NCI-H128 (cell line): ENCODE measurements at regions not wholly inside any gene's neighbourhood (a gene's known extent, or its start where the extent isn't known, plus 50 kb on each side); places are given as distances from the start of the nearest gene placed in this dataset.

Experiments used
- DNase-seq: peaks from one replicate; lab custom pipeline; 2025; ENCODE audit not compliant: unreplicated experiment; lab: John Stamatoyannopoulos, UW

DNA sequence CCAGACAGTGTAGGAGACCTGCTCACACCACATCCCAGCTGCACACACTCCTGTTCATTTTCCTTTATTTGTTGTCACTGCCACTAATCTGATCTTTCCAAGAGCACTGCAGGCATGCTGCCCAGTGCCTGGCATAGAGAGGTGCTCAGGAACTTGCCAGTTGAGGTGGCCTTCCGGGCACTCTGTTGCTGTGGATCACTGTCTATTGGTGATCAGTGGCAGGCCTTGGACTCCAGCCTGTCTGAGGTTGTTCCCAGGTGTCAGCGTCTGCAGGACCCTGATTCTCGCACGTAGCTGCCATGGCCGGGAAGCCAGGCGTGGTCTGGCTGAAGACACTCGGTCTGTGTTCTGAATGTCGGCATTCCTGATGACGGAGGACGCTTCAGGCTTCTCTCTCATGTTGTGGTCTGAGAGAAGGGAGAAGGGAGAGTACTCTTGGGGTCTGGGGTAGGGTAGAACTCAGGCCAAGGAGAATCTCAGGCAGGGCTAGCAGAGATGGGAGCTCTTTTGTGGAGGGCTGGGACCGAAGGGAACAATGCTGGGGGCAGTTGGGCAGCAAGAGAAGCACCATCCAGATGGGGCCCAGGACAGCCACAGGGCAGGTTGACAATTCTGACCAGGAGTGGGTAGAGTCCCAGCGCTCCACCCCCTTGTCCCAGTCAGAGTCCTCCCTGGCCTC, 240.9 kb downstream of the MYCN start:
- no peak for DNase-seq

GRCh38 chr2:16180631-16181030, 240.3 kb downstream of the MYCN start:
- DNase-seq = no peak

GRCh38 chr2:16179701-16180416, 239.5 kb downstream of the MYCN start:
- no peak for DNase-seq

DNA sequence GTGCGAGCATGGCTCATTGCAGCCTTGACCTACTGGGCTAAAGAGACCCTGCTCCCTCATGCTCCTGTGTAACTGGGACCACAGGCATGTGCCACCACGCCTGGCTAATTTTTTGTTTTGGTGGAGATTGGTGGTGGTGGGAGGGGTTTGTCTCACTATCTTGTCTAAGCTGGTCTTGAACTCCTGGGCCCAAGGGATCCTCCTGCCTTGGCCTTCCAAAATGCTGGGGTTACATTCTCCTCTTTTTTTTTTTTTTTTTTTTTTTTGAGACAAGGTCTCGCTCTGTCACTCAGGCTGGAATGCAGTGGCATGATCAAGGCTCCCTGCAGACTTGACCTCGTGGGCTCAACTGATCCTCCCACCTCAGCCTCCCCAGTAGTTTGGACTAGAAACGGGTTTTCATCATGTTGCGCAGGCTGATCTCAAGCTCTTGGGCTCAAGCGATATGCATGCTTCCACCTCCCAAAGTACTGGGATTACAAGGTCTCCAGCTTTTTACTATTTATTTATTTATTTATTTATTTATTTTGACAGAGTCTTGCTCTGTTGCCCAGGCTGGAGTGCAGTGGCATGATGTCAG, 238.3 kb downstream of the MYCN start:
- DNase-seq = no peak

DNA sequence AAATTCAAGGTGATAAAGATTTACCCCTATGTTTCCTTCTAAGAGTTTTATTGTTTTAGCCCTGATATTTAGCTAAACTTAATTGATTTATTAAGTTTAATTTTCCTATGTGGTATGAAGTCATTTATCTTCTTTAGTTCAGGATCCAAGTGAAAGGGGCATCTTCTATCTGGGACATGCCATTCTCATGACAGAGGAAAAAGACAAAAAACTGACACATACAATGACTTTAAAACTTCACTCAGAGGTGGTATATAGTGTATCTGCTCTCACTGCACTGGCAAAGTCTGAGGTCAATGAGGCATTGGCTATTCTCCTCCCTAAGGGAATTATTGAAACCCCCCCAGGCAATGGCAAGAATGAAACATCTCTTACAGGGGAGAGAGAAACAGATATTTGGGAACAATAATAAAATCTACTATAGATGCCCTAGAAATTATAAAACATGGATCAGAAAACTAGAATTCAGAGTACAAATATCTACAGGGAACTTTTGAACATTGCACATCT, 237.4 kb downstream of the MYCN start:
- no peak for DNase-seq

- no peak for DNase-seq
Measured at GRCh38 chr2:16176971-16177480, 236.7 kb downstream of the MYCN start.

GRCh38 chr2:16175247-16175825, 235.0 kb downstream of the MYCN start:
- DNase-seq = no peak

- DNase-seq = no peak
Measured at GRCh38 chr2:16174693-16175045, 234.3 kb downstream of the MYCN start.

DNA sequence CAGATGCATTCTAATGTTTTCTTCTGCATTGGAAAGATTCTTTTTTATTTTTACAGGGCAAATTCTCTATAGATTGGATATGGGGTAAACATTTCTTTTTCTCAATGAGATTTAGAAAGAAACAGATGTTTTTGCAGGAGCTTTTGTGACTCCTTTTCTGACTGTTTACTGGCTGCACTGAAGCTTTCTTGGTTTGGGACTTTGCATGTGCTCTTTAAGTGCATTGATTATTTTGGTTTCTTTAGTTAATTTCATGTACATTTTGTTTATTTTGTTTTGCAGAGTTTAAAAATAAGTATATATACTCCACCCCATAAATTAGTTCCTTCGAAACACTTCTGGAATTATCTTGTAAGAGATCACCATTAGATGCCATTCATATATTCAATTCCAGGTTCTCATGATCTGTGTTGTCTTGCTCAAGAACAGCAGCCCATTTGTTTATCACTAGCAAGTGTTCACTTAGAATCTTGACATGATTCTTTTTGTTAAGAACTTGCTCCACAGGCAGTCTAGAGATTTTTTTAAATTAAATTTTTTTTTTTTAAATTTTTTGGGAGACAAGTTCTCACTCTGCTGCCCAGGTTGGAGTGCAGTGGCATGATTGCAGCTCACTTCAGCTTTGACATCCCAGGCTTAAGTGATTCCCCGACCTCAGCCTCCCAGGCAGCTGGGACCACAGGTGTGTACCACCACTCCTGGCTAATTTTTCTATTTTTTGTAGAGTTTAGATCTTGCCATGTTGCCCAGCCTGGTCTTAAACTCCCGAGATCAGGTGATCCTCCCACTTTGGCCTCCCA, 233.7 kb downstream of the MYCN start:
- no peak for DNase-seq

- no peak for DNase-seq
Measured at GRCh38 chr2:16172324-16173175, 232.2 kb downstream of the MYCN start.

DNA sequence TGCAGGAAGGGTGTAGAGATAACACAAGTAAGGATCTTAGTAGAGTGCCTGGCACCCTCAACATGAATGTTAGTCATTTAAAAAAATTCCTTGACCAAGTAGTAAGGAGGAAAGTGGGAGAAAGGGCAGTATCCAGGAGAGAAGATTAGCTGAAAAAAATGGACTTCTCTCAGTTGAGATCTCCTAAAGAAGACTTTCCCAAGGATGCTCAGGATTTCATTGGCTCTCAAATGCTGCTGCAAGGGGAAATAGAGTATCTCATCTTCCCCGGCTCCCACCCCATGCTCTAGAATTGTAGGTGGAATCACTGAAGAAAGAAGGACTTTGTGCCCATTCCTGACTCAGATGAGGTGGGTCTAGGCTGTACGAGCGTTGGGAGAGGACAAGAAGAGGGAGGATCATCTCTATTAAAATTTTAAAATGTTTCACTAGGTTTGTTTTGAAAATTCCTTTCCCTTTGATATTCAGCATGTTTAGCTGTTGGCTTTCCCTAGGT, 231.1 kb downstream of the MYCN start:
- no peak for DNase-seq

DNA sequence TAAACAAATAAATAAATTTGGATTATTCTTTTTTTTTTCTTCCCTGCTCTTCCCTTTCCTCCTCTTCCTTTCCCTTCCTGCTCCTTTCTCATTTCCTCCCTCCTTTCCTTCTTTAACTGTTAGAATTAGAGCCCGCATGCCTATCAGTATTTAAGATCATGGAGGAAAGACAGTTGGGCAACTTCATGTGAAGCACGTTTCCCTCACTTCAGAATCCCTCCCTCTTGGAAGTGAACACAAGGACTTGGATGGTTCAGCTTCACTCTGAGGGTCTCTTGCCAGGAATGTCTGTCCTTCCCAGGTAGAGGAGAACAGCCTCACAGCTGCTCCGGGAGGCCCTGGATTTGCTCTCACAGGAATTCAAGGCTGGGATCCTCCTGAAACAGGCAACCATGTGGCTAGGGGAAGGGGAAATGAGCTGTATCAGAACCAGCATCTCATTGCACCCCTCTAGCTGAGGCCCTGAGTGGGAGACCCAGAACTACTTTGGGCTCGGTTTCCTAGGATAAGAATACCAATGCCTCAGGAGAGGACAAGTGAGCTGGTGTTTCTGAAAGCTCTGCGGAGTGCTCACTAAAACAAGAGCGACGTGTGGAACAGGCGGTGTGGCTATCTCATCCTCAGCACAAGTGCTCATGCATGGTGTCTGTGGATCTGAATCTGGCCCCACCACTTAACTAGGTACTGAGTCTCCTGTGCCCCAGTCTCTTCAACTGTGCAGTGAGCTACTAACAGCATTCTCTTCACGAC, 230.5 kb downstream of the MYCN start:
- no peak for DNase-seq

- no peak for DNase-seq
Measured at GRCh38 chr2:16169381-16169960, 229.1 kb downstream of the MYCN start.

- no peak for DNase-seq
Measured at GRCh38 chr2:16168506-16169264, 228.3 kb downstream of the MYCN start.

DNA sequence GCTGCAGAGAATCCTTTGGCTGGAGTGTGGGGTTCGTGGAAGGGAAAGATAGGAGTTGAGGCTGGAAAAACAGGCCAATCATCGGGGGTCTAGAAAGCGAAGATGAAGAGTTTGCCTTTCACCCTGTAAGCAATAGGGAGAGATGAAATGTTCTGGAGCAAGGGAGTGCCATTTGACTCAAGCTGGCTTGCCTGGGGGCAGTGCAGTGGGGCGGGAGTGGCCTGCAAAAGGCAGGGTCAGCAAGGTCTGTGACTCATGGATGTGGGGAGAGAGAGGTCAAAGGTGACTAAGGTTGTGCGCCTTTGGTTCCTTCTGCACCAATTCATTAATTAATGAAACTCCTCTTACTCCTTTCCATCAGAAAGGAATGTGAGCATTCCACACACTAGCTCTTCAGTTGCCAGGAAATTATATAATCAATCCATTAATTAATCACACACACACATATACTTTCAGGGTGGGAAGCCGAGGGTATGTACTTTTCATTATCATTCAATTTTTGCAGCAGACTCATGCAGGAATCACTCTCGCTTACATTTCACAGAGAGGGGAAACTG, 227.6 kb downstream of the MYCN start:
- no peak for DNase-seq

- DNase-seq = no peak
Measured at GRCh38 chr2:16167451-16167861, 227.1 kb downstream of the MYCN start.

DNA sequence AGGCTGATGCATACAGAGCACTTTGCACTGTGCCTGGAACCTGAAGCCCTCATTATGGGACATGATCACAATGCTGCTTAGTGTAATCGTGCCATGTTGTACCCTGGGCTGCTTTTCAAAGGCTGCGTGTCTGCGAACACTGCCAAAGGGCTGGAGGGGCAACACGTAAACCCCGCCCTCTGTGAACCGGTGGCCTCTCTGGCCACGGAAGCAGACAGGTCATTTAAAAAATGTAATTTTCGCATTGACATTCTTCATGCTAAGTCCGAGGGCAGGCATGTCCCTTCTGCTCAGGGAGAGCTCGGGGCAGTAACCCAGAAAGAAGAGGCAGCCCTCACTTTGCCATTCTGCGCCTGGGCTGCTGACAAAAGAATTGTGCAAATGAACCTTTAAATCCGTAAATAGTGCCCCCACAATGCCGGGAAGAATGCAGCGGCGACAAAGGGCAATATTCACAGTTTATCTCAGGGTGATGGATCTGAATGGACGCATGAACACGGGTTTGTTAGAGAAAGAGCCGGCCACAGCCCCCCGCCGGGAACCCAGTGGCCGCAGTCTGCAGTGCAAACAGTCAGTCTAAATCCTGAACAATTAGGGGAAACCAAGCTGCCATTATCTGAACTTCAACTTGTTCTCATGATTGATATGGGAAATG, 226.1 kb downstream of the MYCN start:
- no peak for DNase-seq
